H1 (cell line): ENCODE measurements at regions not wholly inside any gene's neighbourhood (a gene's known extent, or its start where the extent isn't known, plus 50 kb on each side); places are given as distances from the start of the nearest gene placed in this dataset.

ENCODE experiments used
- CTCF ChIA-PET: fragments of 300-600 bp; sonication (Branson Sonifier 250); formaldehyde crosslinking; loops from one replicate; lab custom pipeline; 2021; ENCODE audit not compliant: partially characterized antibody; lab: Charles Lee
- POLR2A ChIA-PET: fragments of 300-600 bp; sonication (Branson Sonifier 250); formaldehyde crosslinking; loops from one replicate; lab custom pipeline; 2021; ENCODE audit warnings: inconsistent platforms; ENCODE audit not compliant: partially characterized antibody; lab: Charles Lee
- DNase-seq, 2 experiments: peaks; one replicate each; pipeline versions ENCODE4 v3.0.0 to v3.0.0-alpha.2; 2010 to 2022; ENCODE audit warnings: low spot score in 2 of 2, low read depth in 1 of 2, mixed read lengths in 1 of 2
- FAIRE-seq: peaks from 2 replicates; lab custom pipeline; 2011; peaks lifted over from hg19 to GRCh38; lab: Jason Lieb, UNC
- H2AFZ ChIP-seq: 2 replicates; pipeline ENCODE4 v1.8.1; 2012; ENCODE audit warnings: low read length, inconsistent platforms
- H2AK5ac ChIP-seq: 2 replicates; pipeline ENCODE4 v1.6.1; 2013; ENCODE audit warnings: low read depth, low read length
- H2BK120ac ChIP-seq: replicated peaks from 2 replicates; pipeline ENCODE3; 2013; ENCODE audit warnings: low read depth, low read length, inconsistent platforms
- H2BK12ac ChIP-seq: 2 replicates; pipeline ENCODE4 v1.6.1; 2013; ENCODE audit warnings: low read depth, low read length
- H2BK15ac ChIP-seq: 2 replicates; pipeline ENCODE4 v1.6.1; 2013; ENCODE audit warnings: low read length
- H2BK20ac ChIP-seq: 2 replicates; pipeline ENCODE4 v1.6.1; 2013; ENCODE audit warnings: low read length
- H2BK5ac ChIP-seq: 2 replicates; pipeline ENCODE4 v1.6.1; 2013; ENCODE audit warnings: low read depth, low read length
- H3K14ac ChIP-seq: 2 replicates; pipeline ENCODE4 v1.6.1; 2013; ENCODE audit warnings: inconsistent platforms; ENCODE audit not compliant: insufficient read length
- H3K18ac ChIP-seq: 2 replicates; pipeline ENCODE4 v1.6.1; 2013; ENCODE audit warnings: low read length; ENCODE audit errors: extremely low read depth
- H3K23ac ChIP-seq: 2 replicates; pipeline ENCODE4 v1.6.1; 2013; ENCODE audit warnings: inconsistent platforms; ENCODE audit not compliant: insufficient read length
- H3K23me2 ChIP-seq: 2 replicates; pipeline ENCODE4 v1.6.1; 2013; ENCODE audit warnings: low read depth, low read length
- H3K27ac ChIP-seq: 2 replicates; pipeline ENCODE4 v1.6.1; 2011; ENCODE audit warnings: low read depth, low read length, inconsistent platforms
- H3K27me3 ChIP-seq, 4 experiments: replicated peaks in 1 of 4; 1 replicate in 1 of 4; 2 replicates in 3 of 4; pipeline versions ENCODE4 v1.6.1 to v1.8.1; 2011 to 2013; ENCODE audit warnings: low read length in 3 of 4, mild to moderate bottlenecking in 3 of 4, inconsistent platforms in 2 of 4, mixed read lengths in 2 of 4, moderate library complexity in 1 of 4; ENCODE audit not compliant: control insufficient read depth in 3 of 4, insufficient read depth in 3 of 4; ENCODE audit errors: extremely low read depth in 1 of 4
- H3K36me3 ChIP-seq, 4 experiments: 2 replicates each; pipeline versions ENCODE4 v1.6.1 to v1.8.1; 2011 to 2013; ENCODE audit warnings: mild to moderate bottlenecking in 4 of 4, low read length in 3 of 4, moderate library complexity in 2 of 4, control low read depth in 1 of 4, inconsistent platforms in 1 of 4; ENCODE audit not compliant: insufficient read depth in 4 of 4, control insufficient read depth in 2 of 4
- H3K4ac ChIP-seq: replicated peaks from 2 replicates; pipeline ENCODE3; 2013; ENCODE audit warnings: low read length, low read depth, mixed read lengths, inconsistent platforms; ENCODE audit not compliant: insufficient read length
- H3K4me1 ChIP-seq, 4 experiments: replicated peaks in 1 of 4; 1 replicate in 1 of 4; 2 replicates in 3 of 4; pipeline versions ENCODE4 v1.6.1 to v1.8.1; 2011 to 2013; ENCODE audit warnings: low read length in 3 of 4, inconsistent platforms in 2 of 4, mixed read lengths in 1 of 4; ENCODE audit not compliant: insufficient read depth in 4 of 4, control insufficient read depth in 3 of 4
- H3K4me2 ChIP-seq, 2 experiments: 2 replicates each; pipeline versions ENCODE4 v1.6.1 to v1.8.1; 2011 to 2013; ENCODE audit warnings: low read depth in 2 of 2, low read length in 2 of 2, control low read depth in 1 of 2, inconsistent platforms in 1 of 2, mild to moderate bottlenecking in 1 of 2; ENCODE audit not compliant: insufficient read depth in 1 of 2
- H3K4me3 ChIP-seq, 4 experiments: fragments of 200-600, 300-600 bp in 1 of 4; sonication (generic), shearing (Covaris generic), sonication (Bioruptor Twin) in 1 of 4; 2 replicates each; pipeline versions ENCODE4 v1.5.1 to v1.8.1; 2011 to 2016; ENCODE audit warnings: low read length in 4 of 4, low read depth in 3 of 4, control low read depth in 2 of 4, inconsistent platforms in 2 of 4, mild to moderate bottlenecking in 2 of 4, mixed read lengths in 1 of 4, moderate library complexity in 1 of 4; ENCODE audit not compliant: insufficient read depth in 2 of 4; ENCODE audit errors: extremely low read depth in 1 of 4
- H3K56ac ChIP-seq: replicated peaks from 2 replicates; pipeline ENCODE3; 2013; ENCODE audit warnings: low read depth, mild to moderate bottlenecking, mixed read lengths, low read length, inconsistent platforms; ENCODE audit not compliant: insufficient read length
- H3K79me1 ChIP-seq: 2 replicates; pipeline ENCODE4 v1.6.1; 2013; ENCODE audit warnings: low read depth, low read length, control low read depth
- H3K79me2 ChIP-seq, 2 experiments: 2 replicates each; pipeline versions ENCODE4 v1.6.1 to v1.8.1; 2012 to 2013; ENCODE audit warnings: low read length in 2 of 2, mild to moderate bottlenecking in 2 of 2, inconsistent platforms in 1 of 2; ENCODE audit not compliant: insufficient read depth in 2 of 2, control insufficient read depth in 1 of 2
- H3K9ac ChIP-seq, 4 experiments: replicated peaks in 1 of 4; 1 replicate in 1 of 4; 2 replicates in 3 of 4; pipeline versions ENCODE4 v1.6.1 to v1.8.1; 2011 to 2013; ENCODE audit warnings: low read depth in 3 of 4, low read length in 3 of 4, control low read depth in 2 of 4, mild to moderate bottlenecking in 2 of 4, moderate library complexity in 2 of 4, inconsistent platforms in 1 of 4; ENCODE audit errors: extremely low read depth in 1 of 4
- H3K9me3 ChIP-seq, 2 experiments: 2 replicates each; pipeline versions ENCODE4 v1.6.1 to v1.8.1; 2012 to 2013; ENCODE audit warnings: mild to moderate bottlenecking in 2 of 2, moderate library complexity in 2 of 2, control low read depth in 1 of 2, inconsistent platforms in 1 of 2, low read depth in 1 of 2, low read length in 1 of 2, mixed read lengths in 1 of 2; ENCODE audit not compliant: insufficient read depth in 2 of 2
- H4K20me1 ChIP-seq, 2 experiments: replicated peaks in 1 of 2; 2 replicates each; pipeline versions ENCODE3 to v1.8.1; 2011 to 2013; ENCODE audit warnings: inconsistent platforms in 2 of 2, low read length in 2 of 2, mild to moderate bottlenecking in 1 of 2; ENCODE audit not compliant: insufficient read depth in 2 of 2, control insufficient read depth in 1 of 2
- H4K5ac ChIP-seq: 2 replicates; pipeline ENCODE4 v1.6.1; 2013; ENCODE audit warnings: low read length, low read depth, mixed read lengths, inconsistent platforms; ENCODE audit not compliant: insufficient read length
- H4K8ac ChIP-seq: 2 replicates; pipeline ENCODE4 v1.8.0; 2013; ENCODE audit warnings: mild to moderate bottlenecking, moderate library complexity, low read length, inconsistent platforms; ENCODE audit not compliant: insufficient read depth; ENCODE audit errors: extremely low read depth
- H4K91ac ChIP-seq: replicated peaks from 2 replicates; pipeline ENCODE3; 2013; ENCODE audit warnings: low read length, mixed read lengths, inconsistent platforms; ENCODE audit not compliant: insufficient read length
- ATF2 ChIP-seq: IDR thresholded peaks from 2 replicates; pipeline ENCODE4 v1.6.1; 2012; ENCODE audit warnings: low read length, inconsistent platforms
- BACH1 ChIP-seq: IDR thresholded peaks from 2 replicates; pipeline ENCODE4 v1.6.1; 2012; ENCODE audit warnings: low read length, improper control_type of control experiment
- JUN ChIP-seq: IDR thresholded peaks from 2 replicates; pipeline ENCODE4 v1.6.1; 2011; ENCODE audit warnings: low read depth, mild to moderate bottlenecking, improper control_type of control experiment, low read length
- SIX5 ChIP-seq: IDR thresholded peaks from 2 replicates; pipeline ENCODE4 v1.6.1; 2011; ENCODE audit warnings: mild to moderate bottlenecking, low read depth, low read length
- TAF1 ChIP-seq: IDR thresholded peaks from 2 replicates; pipeline ENCODE4 v1.6.1; 2011; ENCODE audit warnings: mild to moderate bottlenecking, low read depth, low read length

GRCh38 chr1:195828325-195828724, 779.9 kb downstream of the KCNT2 start:
- Histone ChIP-seq H3K4me1 (no peaks in the 10 kb centered on the region; a peak in 1 of 7 replicates), H4K8ac (no peak overlapping the region), H3K9me3 (no peaks in the 10 kb centered on the region), H2BK20ac (no peak overlapping the region), H3K56ac (no peak overlapping the region), H2BK15ac (no peak overlapping the region), H2AK5ac (no peak overlapping the region), H3K23ac (no peak overlapping the region), H4K20me1 (no peaks in the 10 kb centered on the region), H4K5ac (no peak overlapping the region), H3K27ac (no peak overlapping the region), H3K14ac (no peak overlapping the region), H3K9ac (no peak overlapping the region), H3K4ac (no peak overlapping the region), H3K79me2 (no peaks in the 10 kb centered on the region), H3K18ac (no peak overlapping the region), H2BK12ac (no peak overlapping the region), H3K79me1 (no peaks in the 10 kb centered on the region), H4K91ac (no peak overlapping the region), H3K23me2 (no peaks in the 10 kb centered on the region), H3K36me3 (no peaks in the 10 kb centered on the region), H2AFZ (no peak overlapping the region), H3K4me3 (no peak overlapping the region), H2BK5ac (no peak overlapping the region), H3K27me3 (no peaks in the 10 kb centered on the region), H3K4me2 (no peak overlapping the region), H2BK120ac (no peak overlapping the region)
- POLR2A ChIA-PET: no interaction called here
- DNase-seq (no peak), FAIRE-seq (no peak)
- CTCF ChIA-PET: interaction anchor here (0.7 kb wide), 1 partner anchor 12 kb away, joined by 3 read pairs; no protein-coding TSS in a partner anchor
- TF ChIP-seq JUN (no peak), TAF1 (no peak), BACH1 (no peak), SIX5 (no peak), ATF2 (no peak)
